Stimulated activated CD4-positive, alpha-beta T cell treated with anti-CD3 and anti-CD28 coated beads, TNF-alpha, amount 100 ng/mL, for 48 hours (primary cell): ENCODE measurements at regions not wholly inside any gene's neighbourhood (a gene's known extent, or its start where the extent isn't known, plus 50 kb on each side); places are given as distances from the start of the nearest gene placed in this dataset.
"Not testable (repeated sequence)": the region's sequence is repeated elsewhere in the genome, so short reads cannot be mapped to it uniquely, and the experiment has no call there.

Source experiments
- DNase-seq, 3 donors: peaks; one replicate each; pipeline ENCODE4 v3.0.0-alpha.2; 2020; ENCODE audit warnings: low read depth in 3 of 3

DNA sequence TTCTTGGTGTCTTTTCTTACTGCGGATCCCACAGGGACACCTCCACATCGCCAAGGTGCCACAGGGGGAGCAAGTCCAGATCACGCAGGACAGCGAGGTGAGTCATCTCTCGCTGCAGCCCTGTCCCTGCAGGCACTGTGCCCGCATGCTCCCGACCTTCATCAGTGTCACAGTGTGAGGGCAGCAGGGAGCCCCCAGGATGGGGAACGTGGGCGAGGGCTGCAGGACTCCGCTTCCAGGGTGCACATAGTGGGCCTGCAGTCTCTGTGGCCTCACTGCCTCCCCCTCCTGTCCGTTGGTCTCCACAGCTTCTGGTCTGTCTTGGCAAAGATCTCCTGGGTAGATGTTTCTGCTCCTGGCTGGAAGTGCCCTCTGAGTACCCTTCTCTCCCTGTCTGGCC is 78.0 kb downstream of the NPIPB11 start:
- DNase-seq, result not testable (repeated sequence)

DNA sequence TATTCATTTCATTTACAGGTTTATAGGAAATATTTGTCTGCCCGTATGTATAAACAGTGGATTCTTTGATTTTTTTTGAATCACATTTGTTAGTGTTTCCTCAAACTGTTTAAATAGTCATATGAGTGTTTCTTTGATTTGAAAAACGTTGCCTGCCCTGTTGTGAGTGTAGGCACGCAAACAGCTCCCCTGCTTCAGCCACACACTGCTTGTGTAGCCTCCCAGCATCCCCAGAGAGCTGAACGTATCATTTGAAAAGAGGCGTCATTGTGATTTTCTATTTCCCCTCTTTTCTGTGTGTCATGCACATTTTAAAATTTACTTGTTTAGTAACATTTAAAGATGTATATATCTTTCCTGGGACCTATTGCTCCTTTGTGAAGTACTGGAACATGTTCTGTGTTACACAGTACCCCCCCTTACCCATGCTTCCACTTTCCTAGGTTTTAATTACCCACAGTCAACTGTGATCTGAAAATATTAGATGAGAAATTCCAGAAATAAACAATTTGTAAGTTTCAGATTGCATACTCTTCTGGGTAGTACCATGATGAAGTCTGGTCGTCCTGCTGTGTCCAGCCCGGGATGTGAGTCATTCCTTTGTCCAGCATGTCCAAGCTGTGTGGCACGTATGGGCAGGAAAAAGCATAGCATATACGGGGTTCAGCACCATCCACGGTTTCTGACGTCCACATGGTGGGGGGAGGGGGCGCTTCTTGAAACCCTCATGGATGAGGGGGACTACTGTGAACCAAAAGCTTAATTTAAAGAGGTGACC is 78.7 kb downstream of the NPIPB11 start:
- not testable (repeated sequence) for DNase-seq

DNA sequence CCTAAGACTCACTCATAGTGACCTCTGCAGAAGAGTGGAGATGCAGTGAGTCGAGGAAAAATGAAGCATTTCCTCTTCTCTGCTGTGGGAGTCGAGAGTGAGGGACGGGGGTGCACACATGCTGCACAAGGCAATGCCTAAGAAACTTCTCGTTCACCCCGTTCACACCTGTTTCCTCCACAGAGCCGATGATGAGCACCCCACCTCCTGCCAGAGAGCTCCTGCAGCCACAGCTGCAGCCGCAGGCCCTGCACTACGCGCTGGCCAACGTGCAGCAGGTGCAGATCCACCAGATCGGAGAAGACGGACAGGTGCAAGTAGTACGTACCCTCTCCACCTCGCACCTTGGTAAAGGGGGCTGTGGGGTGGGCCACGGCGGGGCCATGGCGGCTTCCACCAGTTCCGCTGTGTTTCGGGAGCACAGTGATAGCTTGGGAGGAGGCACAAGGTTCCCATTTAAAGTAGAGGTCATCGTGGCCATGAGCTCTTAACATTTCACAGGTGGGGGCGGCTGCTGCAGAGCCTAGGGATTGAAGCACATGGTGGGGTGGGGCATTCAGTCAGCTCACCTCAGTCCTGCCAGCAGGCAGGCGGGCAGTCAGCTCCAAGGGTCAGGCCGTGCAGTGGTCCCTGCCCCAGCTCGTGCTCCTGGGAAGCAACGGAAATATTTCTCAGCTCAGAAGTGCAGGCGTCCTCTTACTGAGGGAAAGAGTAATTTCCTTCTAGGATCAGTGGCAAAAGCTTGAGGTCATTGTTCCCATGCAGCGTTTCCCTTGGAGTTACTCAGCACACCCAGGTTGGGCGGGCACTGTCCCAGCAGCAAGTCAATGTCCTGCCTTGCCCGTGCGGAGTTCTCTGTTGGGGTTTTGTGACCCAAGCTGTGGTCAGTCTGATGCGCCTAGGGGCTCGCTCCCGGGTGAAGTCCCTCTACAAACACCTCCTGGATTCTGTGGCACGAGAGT is 80.1 kb downstream of the NPIPB11 start:
- DNase-seq, result not testable (repeated sequence)

DNA sequence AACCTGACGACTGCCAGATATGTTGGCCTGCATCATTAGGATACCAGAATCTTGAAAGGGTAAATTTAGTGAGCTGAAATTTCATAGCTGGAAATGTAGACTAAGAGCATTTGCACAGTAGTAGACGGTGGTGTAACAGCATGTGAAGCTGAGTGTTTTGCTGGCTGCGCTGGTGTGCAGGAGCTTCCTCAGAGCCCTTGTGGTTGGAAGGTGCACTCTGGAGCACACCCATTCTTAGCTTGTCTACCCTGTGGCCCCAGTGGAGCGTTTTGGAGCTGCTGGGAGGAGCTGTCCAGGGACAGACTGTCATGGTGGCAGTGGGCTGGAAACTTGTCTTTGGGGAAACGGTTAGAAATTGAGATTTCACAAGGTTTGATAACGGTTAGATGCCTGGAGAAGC is 82.8 kb downstream of the NPIPB11 start:
- not testable (repeated sequence) for DNase-seq

DNA sequence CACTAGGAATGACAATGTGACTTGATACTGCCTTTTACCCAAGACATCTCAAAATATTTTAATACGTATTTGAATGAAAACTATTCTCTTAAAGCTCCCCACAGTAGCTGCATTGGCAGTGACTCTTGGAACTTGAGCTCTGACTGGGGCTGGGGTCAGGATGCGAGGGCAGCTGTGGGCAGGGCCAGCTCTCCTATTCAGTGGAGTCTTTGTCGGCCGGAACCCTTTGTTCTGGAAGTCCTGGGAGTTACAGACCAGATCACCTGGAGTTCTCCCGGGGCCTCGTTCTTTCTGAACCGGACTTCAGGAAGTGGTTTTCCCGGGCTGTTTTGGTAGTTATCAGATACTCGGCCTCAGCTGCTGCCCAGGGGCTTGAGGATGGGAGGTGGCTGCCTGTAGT is 84.9 kb downstream of the NPIPB11 start:
- no peak for DNase-seq

DNA sequence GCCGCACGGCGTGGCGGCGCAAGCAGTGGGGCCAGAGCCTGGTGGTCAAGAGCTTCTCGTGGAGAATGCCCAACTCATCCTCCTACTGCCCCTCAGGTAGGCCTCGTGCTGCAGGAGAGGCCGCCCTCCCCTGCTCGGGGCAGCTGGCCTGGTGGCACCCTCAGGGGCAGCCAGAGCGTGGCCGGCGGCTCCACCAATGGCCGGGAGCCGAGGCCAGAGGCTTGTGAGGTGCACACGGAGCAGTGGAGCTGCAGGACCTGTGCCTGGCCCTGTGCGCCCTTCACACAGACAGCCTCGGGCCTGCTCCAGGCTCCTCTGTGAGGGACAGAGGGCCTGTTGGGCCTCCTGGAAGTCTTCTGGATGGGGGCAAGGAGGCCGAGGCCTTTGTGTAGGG is 85.5 kb downstream of the NPIPB11 start:
- DNase-seq, result no peak

DNA sequence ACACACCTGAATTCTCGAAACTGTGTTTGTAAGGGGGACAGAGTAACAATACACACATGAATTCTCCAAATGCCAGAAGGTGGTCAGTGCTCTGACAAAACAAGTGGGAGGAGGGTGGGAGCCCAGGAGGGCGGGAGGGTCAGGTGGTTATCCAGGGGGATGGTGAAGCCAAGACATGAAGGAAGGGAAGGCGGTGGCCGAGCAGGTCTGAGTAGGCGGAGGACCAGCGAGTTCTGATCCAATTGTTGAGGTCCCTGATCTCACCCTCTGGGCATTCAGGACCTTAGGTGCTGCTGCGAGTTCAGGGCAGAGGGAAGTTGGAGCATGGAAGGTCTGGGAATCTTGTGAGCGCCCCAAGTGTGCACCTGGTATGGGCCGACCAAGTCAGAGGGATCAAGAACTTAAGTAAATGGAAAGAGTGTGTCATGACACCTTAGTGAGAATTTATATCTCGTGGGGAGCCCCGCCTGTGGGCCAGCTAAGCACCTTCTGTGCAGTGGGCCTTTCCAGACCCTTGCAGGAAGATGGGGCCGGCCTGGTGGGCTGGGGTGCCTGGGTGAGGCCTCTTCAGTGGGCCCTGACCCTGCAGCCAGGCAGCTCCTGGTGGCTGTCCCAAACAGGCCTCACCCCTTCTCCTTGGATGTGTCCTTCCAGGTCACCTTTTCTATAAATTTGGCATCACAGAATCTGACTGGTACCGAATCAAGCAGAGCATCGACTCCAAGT is 86.1 kb downstream of the NPIPB11 start:
- DNase-seq, result no peak

DNA sequence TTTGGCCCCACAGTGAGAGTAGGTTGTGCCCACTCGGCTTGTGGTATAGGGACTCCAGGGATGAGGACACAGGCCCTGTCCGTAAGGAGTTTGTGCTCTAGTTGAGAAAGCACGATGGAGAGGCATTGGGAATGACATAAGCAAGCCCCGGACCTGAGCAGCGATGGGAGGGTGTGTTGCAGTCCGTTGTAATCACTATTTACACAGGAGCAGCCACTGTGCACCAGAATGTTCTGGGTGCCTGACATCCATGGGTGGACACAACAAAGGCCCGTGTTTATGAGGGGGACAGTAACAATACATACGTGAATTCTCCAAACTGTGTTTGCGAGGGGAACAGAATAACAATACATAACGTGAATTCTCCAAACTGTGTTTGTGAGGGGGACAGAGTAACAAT is 86.8 kb downstream of the NPIPB11 start:
- no peak for DNase-seq

DNA sequence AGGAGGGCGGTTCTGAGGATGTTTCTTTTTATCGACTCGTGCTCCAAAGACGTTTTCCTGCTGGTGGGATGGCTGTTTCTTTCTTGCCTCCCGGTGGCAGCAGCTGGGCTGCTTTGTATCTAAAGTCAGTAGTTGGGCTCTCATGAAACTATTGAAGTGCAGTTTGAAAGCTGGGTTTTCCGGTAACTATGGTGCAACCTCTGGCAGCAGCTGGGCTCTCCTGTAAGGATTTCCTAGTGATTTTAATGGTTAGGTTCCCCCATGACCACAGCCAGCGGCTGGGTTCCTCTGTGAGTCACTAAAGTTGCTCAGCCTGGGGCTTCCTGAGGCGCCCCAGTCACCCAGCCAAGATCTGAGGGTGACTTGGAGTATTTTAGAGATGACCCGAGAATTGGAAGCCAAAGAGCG is 87.9 kb downstream of the NPIPB11 start:
- DNase-seq, result peak in 1 of 3 donors; percentile 8

DNA sequence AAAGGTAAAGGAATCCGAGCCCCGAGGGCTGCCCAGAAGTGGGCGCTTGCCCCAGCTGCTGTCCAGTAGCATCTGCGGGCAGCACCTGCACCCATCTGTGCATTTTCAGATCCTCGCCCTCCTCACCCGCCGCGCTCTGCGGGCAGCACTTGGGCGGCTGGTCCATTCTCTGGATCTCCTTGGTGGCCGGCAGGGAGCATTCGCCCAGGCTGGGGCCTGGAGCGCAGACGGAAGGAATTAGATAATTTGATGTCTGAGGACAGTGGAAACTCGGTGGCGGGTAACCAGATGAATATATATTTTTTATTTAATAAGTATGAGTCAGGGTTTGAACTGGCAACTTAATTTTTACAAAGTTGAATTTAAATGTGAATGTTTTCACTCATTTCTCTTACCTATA is 88.5 kb downstream of the NPIPB11 start:
- DNase-seq, result no peak

DNA sequence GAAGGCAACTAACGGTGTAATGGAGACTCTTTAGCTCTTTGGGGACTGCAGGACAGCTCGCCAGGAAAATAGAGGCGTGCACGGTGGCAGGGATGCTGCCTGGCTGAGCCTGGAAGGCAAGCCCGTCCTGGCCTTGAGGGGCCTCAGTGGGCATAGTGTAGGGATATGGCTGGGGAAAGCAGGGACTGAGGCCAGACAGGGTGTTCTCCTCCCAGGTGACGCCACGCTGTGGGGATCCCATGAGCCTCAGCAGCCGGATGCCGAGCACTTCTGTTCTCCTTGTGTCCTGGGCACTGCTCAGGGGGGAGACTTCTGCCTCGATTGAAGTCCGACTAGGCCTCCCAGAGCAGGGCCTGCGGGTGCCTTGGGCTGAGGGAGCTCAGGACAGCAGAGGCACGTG is 89.2 kb downstream of the NPIPB11 start:
- DNase-seq, result no peak

DNA sequence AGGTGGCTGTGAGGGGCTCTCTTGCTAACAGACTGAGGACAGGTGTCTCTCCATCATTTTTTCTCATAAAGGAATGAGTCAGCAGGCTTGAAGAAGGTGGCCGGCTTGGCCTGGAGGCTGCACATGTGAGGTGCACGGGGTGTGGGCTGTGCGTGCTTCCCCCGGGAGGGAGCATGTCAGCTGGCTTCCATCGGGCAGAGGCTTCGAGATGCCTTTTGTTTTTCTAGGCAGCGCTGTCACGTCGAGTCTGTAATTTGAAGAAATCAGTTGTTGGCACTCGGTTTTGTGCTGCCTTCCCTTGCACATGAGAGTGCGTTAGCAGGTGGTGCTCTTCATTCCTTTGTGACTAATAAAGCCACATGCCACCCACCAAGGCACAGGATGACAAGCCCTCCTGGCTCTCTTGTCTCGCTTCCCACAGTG is 89.7 kb downstream of the NPIPB11 start:
- DNase-seq, result no peak

DNA sequence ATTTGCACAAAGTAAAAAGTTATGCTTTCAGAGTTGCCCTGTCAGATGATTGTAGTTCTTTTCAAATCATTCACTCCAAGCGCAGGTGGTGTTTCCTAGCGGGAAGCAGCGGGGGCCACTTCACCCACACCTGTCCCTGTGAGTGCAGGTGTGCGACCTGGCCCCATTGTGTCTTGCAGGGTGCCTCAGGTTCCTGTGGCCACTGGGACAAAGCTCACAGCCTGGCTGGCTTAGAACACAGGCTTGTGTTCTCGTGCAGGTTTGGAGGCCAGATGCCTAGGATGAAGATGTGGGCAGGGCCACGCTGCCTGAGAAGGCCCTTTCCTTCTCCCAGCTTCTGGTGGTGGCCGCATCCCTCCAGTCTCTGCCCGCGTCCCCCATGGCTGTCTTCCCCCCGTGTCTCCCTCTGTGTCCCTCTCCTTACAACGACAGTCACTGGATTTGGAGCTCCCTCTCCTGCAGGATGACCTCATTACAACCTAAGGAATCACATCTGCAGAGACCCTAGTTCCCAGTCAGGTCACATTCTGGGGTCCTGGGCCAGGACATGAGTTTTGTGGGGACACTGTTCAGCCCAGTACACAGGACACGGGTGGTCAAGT is 90.5 kb downstream of the NPIPB11 start:
- DNase-seq, result no peak

DNA sequence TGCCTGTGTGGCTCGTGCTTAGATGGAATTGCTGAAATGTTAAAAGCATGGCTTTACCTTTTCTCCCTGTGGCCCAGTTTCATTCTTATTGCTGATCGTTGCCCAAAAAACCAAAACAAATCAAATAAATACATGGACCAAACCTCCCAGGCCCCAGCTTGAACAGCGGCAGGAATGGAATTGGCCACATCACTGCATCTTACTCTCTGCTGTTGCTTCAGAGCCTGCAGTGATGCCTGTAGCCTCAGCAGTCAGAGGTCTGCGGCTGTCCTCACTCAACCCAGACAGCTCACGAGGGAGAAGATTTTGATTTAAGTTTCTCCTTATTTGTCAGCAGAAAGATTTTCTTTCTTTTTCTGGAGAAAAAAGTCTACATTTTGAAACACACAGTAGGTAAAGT is 91.5 kb downstream of the NPIPB11 start:
- DNase-seq, result no peak

DNA sequence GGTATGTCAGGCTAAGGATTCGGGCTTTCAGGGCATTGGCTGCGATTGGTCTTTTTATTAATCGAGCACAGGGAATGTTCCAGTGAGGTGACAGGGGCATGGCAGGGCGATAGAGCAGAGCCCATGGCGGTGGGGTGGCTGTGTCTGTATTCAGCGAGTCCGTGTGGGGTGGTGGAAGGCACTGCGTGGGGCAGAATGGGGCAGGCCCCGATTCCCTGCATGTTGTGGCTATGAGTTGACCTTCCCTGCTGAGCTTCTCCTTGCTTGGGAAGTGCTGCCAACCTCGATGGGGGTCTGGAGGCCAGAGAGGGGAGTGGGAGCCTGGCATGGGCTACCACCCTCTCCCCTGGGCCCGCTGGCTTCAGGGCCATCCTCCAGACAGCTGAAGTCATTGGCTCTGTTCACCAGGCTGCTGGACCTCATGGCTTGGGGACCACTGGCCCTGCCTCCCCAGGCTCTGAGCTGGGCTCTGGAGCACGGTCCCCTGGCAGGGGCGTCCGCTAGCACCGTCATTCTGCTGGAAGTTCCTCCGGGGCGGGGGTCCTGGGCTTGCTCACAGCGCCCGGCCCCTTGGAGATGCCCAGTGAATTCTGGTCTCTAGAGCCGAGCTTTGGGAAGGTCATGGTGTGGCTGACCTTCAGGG is 92.1 kb downstream of the NPIPB11 start:
- DNase-seq, result no peak

DNA sequence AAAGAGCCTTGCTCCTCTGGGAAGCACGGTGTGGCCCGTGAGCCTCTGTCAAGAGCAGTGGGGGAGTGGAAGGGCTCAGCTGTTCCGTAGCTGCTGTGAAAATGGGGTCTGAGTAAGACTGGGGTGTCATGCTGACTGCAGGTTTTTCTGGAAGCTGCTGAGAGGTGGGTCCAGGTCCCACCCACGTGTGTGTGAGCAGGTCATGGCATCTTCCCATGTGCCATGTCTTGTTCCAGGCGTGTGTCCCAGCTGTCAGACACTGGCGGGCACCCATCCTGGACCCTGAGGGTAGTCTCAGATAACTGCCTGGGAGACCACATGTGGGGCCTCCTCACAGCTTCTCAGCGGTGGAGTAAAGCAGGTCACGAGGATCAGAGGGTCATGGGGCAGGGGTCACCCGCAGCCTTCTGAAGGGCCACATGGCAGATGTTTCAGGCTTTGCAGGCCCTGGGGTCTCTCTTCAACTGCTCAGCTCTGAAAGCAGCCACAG is 92.9 kb downstream of the NPIPB11 start:
- DNase-seq, result no peak

DNA sequence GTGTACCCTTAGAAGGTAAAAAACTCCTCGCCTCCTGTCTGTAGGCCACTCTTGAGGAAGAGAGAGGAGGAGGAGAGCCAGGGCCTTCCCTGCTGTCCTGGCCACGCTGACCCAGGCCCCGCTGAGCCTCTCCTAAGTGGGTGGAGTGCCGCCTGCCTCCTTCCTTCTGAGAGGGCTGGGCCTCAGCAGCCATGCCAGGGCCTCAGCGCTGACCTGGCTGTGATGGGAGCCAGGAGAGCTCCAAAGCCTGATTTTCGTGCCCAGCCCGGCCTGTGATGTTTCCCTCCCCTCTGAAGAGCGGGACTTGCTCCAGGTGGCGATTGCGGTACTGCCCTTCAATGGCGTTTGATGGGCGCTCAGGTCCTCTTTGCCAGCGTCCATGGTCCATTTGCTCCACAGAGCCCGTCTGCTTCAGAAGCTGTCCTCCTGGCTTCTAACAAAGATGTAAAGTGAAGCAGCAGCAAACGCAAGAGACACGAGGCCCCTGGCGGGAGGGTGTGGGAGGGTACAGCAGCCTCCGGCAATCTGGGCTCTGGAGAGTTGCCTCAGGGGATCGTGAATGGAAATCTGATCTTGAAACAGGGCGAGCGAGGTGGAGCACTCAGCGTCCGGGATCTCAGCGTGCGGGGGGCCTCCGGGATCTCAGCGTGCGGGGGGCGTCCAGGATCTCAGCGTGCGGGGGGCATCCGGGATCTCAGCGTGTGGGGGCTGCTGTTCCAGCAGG is 93.5 kb downstream of the NPIPB11 start:
- no peak for DNase-seq

DNA sequence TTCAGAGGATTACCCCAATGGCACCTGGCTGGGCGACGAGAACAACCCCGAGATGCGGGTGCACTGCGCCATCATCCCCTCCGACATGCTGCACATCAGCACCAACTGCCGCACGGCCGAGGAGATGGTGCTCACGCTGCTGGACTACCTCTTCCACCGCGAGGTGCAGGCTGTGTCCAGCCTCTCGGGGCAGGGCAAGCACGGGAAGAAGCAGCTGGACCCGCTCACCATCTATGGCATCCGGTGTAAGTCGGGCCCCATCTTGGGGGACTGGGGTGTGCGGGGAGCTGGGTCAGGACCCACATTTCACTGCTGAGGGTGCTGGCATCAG is 94.2 kb downstream of the NPIPB11 start:
- DNase-seq, result not testable (repeated sequence)

DNA sequence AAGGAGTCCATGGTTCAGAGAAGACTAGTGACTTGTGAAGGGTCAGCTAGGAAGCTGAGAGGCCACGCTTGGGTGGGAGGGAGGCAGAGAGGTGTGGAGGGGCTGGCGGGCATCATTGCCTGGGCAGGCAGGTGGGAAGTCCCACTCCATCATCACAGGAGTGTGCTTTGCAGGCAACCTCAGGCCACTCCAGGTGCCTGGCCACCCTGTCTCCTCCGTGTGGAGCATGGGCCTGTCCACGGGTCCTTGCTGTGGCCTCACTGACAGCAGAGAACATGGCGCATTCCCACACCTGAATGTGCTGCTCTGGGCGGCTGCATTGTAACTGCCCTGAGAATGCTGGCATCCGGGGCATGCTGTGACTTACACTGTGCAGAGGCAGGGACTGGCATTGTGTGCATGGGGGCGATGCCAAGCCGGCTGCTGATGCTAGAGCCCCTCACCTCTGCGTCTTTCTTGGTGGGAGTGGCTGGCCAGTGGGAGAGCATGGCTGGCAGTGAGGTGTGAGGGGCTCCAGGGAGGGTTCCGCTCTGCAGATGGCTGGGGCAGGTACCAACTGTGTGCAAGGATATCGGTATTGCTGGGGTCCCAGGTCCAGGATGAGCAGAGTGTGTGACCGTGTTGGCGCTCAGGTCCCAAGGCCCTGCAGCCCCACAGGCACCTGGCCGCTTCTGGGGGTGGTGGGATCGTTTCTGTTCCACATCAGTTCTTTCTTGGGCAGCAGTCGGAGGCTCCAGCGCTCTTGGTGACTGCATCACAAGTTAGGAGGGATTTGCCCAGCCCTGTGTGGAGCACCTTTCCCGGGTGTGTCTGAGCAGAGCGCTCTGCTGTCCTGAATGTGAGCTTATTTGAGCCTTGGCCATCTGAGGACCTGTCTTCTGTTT is 94.8 kb downstream of the NPIPB11 start:
- DNase-seq, result no peak
